ENCODE measurements at regions not wholly inside any gene's neighbourhood (a gene's known extent, or its start where the extent isn't known, plus 50 kb on each side); places are given as distances from the start of the nearest gene placed in this dataset.
A peak's percentile ranks its signal among the peaks of the same experiment; 100 is the strongest.

DNA sequence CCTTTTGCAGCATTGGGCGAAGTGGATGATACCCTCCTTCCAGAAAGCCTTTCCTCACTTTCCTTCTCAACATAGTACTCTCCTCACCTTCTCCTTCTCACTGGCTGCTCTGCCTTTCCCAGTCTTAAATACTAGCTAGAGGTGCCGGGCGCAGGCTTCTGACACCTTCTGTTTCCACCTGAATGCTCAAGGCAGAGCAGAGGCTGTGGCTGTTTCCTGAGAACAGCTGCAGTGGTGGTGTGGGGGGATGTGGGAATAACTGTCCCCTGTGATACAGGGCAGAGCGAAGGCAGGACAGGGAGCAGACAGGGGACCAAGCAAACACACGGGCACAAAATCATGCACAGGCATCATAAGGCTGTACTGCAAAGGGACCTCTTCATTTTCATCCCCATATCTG, 303.1 kb downstream of the SS18 start:
- no peaks in the 10 kb centered on the region for H3K36me3 ChIP-seq (ENCODE audit: control insufficient read depth, insufficient read depth, low read length)
- no peaks in the 10 kb centered on the region for H3K27me3 ChIP-seq (ENCODE audit: control insufficient read depth, insufficient read depth, low read length)
- no peak for TF ChIP-seq CTCF (IDR thresholded peaks at IDR 0.05; ENCODE audit: insufficient read depth, low read length, severe bottlenecking)
- DNase-seq (ENCODE audit: low read depth) (no peak), FAIRE-seq (no peak)
- no peak overlapping the region for H3K4me3 ChIP-seq (ENCODE audit: low read depth, low read length)

- no peak overlapping the region for H3K4me3 ChIP-seq (ENCODE audit: low read depth, low read length)
- DNase-seq (ENCODE audit: low read depth) (peak; percentile 21), FAIRE-seq (no peak)
- no peaks in the 10 kb centered on the region for H3K27me3 ChIP-seq (ENCODE audit: control insufficient read depth, insufficient read depth, low read length)
- H3K36me3 ChIP-seq (ENCODE audit: control insufficient read depth, insufficient read depth, low read length): no peaks in the 10 kb centered on the region
- no peak for TF ChIP-seq CTCF (IDR thresholded peaks at IDR 0.05; ENCODE audit: insufficient read depth, low read length, severe bottlenecking)
These were observed 303.7 kb downstream of the SS18 start for GRCh38 chr18:25786758-25787157.

- FAIRE-seq: no peak
These were observed 310.3 kb downstream of the SS18 start for GRCh38 chr18:25780105-25780504.

GRCh38 chr18:25771796-25772195, 318.6 kb downstream of the SS18 start:
- no peak for DNase-seq (ENCODE audit: low read depth)
- Histone ChIP-seq H3K4me3 (ENCODE audit: low read depth, low read length) (no peak overlapping the region), H3K36me3 (ENCODE audit: control insufficient read depth, insufficient read depth, low read length) (no peaks in the 10 kb centered on the region), H3K27me3 (ENCODE audit: control insufficient read depth, insufficient read depth, low read length) (no peaks in the 10 kb centered on the region)
- TF ChIP-seq CTCF (IDR thresholded peaks at IDR 0.05; ENCODE audit: insufficient read depth, low read length, severe bottlenecking): no peak
- FAIRE-seq: no peak

More at GRCh38 chr18:25780105-25780504, 310.3 kb downstream of the SS18 start:
- DNase-seq (ENCODE audit: low read depth): no peak
- no peaks in the 10 kb centered on the region for H3K36me3 ChIP-seq (ENCODE audit: control insufficient read depth, insufficient read depth, low read length)
- no peaks in the 10 kb centered on the region for H3K27me3 ChIP-seq (ENCODE audit: control insufficient read depth, insufficient read depth, low read length)
- H3K4me3 ChIP-seq (ENCODE audit: low read depth, low read length): no peak overlapping the region
- no peak for TF ChIP-seq CTCF (IDR thresholded peaks at IDR 0.05; ENCODE audit: insufficient read depth, low read length, severe bottlenecking)

DNA sequence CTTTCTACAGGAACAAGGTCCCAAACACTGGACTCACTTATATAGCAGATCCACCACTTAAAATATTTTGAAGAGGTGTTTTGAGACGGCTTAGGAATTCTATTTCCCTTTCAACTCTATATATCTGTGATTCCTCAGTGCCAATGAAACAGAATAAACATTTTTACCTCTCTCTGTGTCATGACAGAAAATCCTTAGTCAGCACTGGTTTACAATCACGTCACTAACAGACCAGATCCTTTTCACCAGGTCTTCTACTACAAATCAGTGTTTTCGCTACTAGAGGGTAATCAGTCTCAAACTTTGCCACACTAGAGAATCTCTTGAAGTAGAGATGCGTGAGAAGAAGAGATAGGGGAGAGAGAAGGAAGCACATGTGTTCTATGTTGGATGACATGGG, 325.6 kb downstream of the SS18 start:
- H3K27me3 ChIP-seq (ENCODE audit: control insufficient read depth, insufficient read depth, low read length): no peaks in the 10 kb centered on the region
- no peak for FAIRE-seq
- no peak overlapping the region for H3K4me3 ChIP-seq (ENCODE audit: low read depth, low read length)
- TF ChIP-seq CTCF (IDR thresholded peaks at IDR 0.05; ENCODE audit: insufficient read depth, low read length, severe bottlenecking): no peak
- DNase-seq (ENCODE audit: low read depth): no peak
- H3K36me3 ChIP-seq (ENCODE audit: control insufficient read depth, insufficient read depth, low read length): no peaks in the 10 kb centered on the region

- TF ChIP-seq CTCF (IDR thresholded peaks at IDR 0.05; ENCODE audit: insufficient read depth, low read length, severe bottlenecking): no peak
- no peak for FAIRE-seq
- DNase-seq (ENCODE audit: low read depth): no peak
- H3K27me3 ChIP-seq (ENCODE audit: control insufficient read depth, insufficient read depth, low read length): no peaks in the 10 kb centered on the region
- no peaks in the 10 kb centered on the region for H3K36me3 ChIP-seq (ENCODE audit: control insufficient read depth, insufficient read depth, low read length)
- no peak overlapping the region for H3K4me3 ChIP-seq (ENCODE audit: low read depth, low read length)
These were observed 331.3 kb downstream of the SS18 start for GRCh38 chr18:25759111-25759510.

Data from bronchial epithelial cell (primary cell).